ENCODE measurements at regions not wholly inside any gene's neighbourhood (a gene's known extent, or its start where the extent isn't known, plus 50 kb on each side); places are given as distances from the start of the nearest gene placed in this dataset.

GRCh38 chr4:132016703-132017350, 1132.3 kb upstream of the PCDH10 start:
- DNase-seq (ENCODE audit: low read depth, low spot score): no peak

DNA sequence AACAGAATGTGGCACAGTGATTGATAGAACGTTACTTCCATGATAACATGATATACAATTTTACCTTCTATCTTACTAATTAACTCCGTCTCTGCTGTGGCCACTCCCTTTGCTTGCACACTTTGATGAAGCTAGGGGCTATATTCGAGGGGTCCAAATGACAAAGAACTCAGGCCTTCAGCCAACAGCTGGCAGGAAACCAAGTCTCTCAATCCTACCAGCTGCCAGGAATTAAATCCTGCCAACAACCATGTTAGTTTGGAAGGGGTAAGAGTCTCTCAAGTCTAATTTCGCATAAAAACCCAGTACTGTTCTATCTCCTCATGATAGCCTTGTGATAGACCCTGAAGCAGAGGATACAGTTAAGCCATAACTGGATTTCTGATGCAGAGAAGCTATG, 1122.9 kb upstream of the PCDH10 start:
- Histone ChIP-seq H3K27ac (ENCODE audit: low read length) (no peak overlapping the region), H3K36me3 (ENCODE audit: control insufficient read depth, insufficient read depth, low read length) (no peaks in the 10 kb centered on the region), H3K4me3 (ENCODE audit: low read length) (no peak overlapping the region), H3K4me1 (ENCODE audit: control insufficient read depth, insufficient read depth, low read length) (no peaks in the 10 kb centered on the region), H3K27me3 (ENCODE audit: control insufficient read depth, insufficient read depth, low read length) (no peaks in the 10 kb centered on the region), H3K9me3 (ENCODE audit: control insufficient read depth, insufficient read depth, low read length) (no peaks in the 10 kb centered on the region)
- no peak for DNase-seq (ENCODE audit: low read depth, low spot score)
- no CpG with 5 or more reads among the region's 4 CpGs for WGBS (ENCODE audit: insufficient coverage, insufficient read length)

More at GRCh38 chr4:132016703-132017350, 1132.3 kb upstream of the PCDH10 start:
- Histone ChIP-seq H3K27ac (ENCODE audit: low read length) (no peak overlapping the region), H3K4me3 (ENCODE audit: low read length) (no peak overlapping the region), H3K4me1 (ENCODE audit: control insufficient read depth, insufficient read depth, low read length) (no peaks in the 10 kb centered on the region), H3K27me3 (ENCODE audit: control insufficient read depth, insufficient read depth, low read length) (no peaks in the 10 kb centered on the region), H3K9me3 (ENCODE audit: control insufficient read depth, insufficient read depth, low read length) (no peaks in the 10 kb centered on the region), H3K36me3 (ENCODE audit: control insufficient read depth, insufficient read depth, low read length) (no peaks in the 10 kb centered on the region)
- no CpG with 5 or more reads among the region's 2 CpGs for WGBS (ENCODE audit: insufficient coverage, insufficient read length)

GRCh38 chr4:132026816-132027215, 1122.3 kb upstream of the PCDH10 start:
- no CpG with 5 or more reads among the region's 4 CpGs for WGBS (ENCODE audit: insufficient coverage, insufficient read length)

GRCh38 chr4:132056496-132056895, 1092.6 kb upstream of the PCDH10 start:
- Histone ChIP-seq H3K27ac (ENCODE audit: low read length) (no peak overlapping the region), H3K27me3 (ENCODE audit: control insufficient read depth, insufficient read depth, low read length) (no peaks in the 10 kb centered on the region), H3K36me3 (ENCODE audit: control insufficient read depth, insufficient read depth, low read length) (no peaks in the 10 kb centered on the region), H3K4me3 (ENCODE audit: low read length) (no peak overlapping the region), H3K9me3 (ENCODE audit: control insufficient read depth, insufficient read depth, low read length) (no peaks in the 10 kb centered on the region), H3K4me1 (ENCODE audit: control insufficient read depth, insufficient read depth, low read length) (no peaks in the 10 kb centered on the region)
- no CpG with 5 or more reads among the region's 1 CpG for WGBS (ENCODE audit: insufficient coverage, insufficient read length)
- DNase-seq (ENCODE audit: low read depth, low spot score): no peak

More at GRCh38 chr4:132026816-132027215, 1122.3 kb upstream of the PCDH10 start:
- DNase-seq (ENCODE audit: low read depth, low spot score): no peak
- H3K36me3 ChIP-seq (ENCODE audit: control insufficient read depth, insufficient read depth, low read length): no peaks in the 10 kb centered on the region
- H3K4me3 ChIP-seq (ENCODE audit: low read length): no peak overlapping the region
- no peaks in the 10 kb centered on the region for H3K9me3 ChIP-seq (ENCODE audit: control insufficient read depth, insufficient read depth, low read length)
- H3K27ac ChIP-seq (ENCODE audit: low read length): no peak overlapping the region
- no peaks in the 10 kb centered on the region for H3K4me1 ChIP-seq (ENCODE audit: control insufficient read depth, insufficient read depth, low read length)
- no peaks in the 10 kb centered on the region for H3K27me3 ChIP-seq (ENCODE audit: control insufficient read depth, insufficient read depth, low read length)

DNA sequence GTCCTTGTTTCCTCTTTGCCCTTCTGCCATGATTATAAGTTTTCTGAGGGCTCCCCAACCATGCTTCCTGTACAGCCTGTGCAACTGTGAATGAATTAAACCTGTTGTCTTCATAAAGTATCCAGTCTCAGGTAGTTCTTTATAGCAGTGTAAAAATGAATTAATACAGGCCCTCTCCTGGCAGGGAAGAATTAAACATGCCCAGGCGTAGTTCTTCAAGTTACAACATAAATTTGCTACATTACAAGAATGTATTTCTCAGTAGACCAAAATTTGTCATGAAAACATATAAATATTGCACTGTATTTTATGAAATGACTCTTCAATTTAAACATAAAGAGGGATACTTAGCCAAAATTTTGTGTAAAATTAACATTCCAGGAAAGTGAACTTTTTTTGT, 1089.9 kb upstream of the PCDH10 start:
- Histone ChIP-seq H3K4me3 (ENCODE audit: low read length) (no peak overlapping the region), H3K27me3 (ENCODE audit: control insufficient read depth, insufficient read depth, low read length) (no peaks in the 10 kb centered on the region), H3K4me1 (ENCODE audit: control insufficient read depth, insufficient read depth, low read length) (no peaks in the 10 kb centered on the region), H3K36me3 (ENCODE audit: control insufficient read depth, insufficient read depth, low read length) (no peaks in the 10 kb centered on the region; the same call in 1 of the 2 replicates), H3K9me3 (ENCODE audit: control insufficient read depth, insufficient read depth, low read length) (peaks cover 2% of the 10 kb centered on the region; the same call in 1 of the 2 replicates), H3K27ac (ENCODE audit: low read length) (no peak overlapping the region)
- no CpG with 5 or more reads among the region's 1 CpG for WGBS (ENCODE audit: insufficient coverage, insufficient read length)
- no peak for DNase-seq (ENCODE audit: low read depth, low spot score)

GRCh38 chr4:132062611-132063239, 1086.4 kb upstream of the PCDH10 start:
- Histone ChIP-seq H3K27me3 (ENCODE audit: control insufficient read depth, insufficient read depth, low read length) (no peaks in the 10 kb centered on the region), H3K4me1 (ENCODE audit: control insufficient read depth, insufficient read depth, low read length) (no peaks in the 10 kb centered on the region), H3K36me3 (ENCODE audit: control insufficient read depth, insufficient read depth, low read length) (no peaks in the 10 kb centered on the region; the same call in 1 of the 2 replicates), H3K9me3 (ENCODE audit: control insufficient read depth, insufficient read depth, low read length) (peaks cover 2% of the 10 kb centered on the region; the same call in 1 of the 2 replicates), H3K4me3 (ENCODE audit: low read length) (no peak overlapping the region), H3K27ac (ENCODE audit: low read length) (no peak overlapping the region)
- WGBS (ENCODE audit: insufficient coverage, insufficient read length): no CpG with 5 or more reads among the region's 31 CpGs
- no peak for DNase-seq (ENCODE audit: low read depth, low spot score)

DNA sequence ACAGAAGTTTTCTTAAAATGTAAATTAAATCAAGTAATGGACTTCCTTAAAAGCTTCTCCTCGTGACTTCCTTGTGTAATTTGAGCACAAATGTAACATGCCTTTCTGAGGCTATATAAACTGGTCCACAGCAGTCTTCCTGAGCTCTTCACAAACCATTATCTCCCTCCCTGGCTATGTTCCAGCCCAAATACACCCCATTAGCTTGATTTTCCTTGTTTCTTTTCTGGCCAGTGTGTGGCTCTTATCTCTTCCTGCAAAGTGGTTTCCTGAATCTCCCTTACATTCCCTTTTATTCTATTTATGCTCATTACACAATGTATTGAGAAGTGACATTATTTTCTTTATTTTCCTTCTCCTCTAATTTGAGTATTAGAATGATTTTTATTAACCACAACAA, 1085.3 kb upstream of the PCDH10 start:
- no CpG with 5 or more reads among the region's 1 CpG for WGBS (ENCODE audit: insufficient coverage, insufficient read length)
- no peak for DNase-seq (ENCODE audit: low read depth, low spot score)
- Histone ChIP-seq H3K36me3 (ENCODE audit: control insufficient read depth, insufficient read depth, low read length) (no peaks in the 10 kb centered on the region; the same call in 1 of the 2 replicates), H3K4me1 (ENCODE audit: control insufficient read depth, insufficient read depth, low read length) (no peaks in the 10 kb centered on the region), H3K27me3 (ENCODE audit: control insufficient read depth, insufficient read depth, low read length) (no peaks in the 10 kb centered on the region), H3K27ac (ENCODE audit: low read length) (no peak overlapping the region), H3K9me3 (ENCODE audit: control insufficient read depth, insufficient read depth, low read length) (peaks cover 2% of the 10 kb centered on the region; the same call in 1 of the 2 replicates), H3K4me3 (ENCODE audit: low read length) (no peak overlapping the region)

GRCh38 chr4:132065940-132066495, 1083.1 kb upstream of the PCDH10 start:
- DNase-seq (ENCODE audit: low read depth, low spot score): no peak

GRCh38 chr4:132071815-132072214, 1077.3 kb upstream of the PCDH10 start:
- Histone ChIP-seq H3K9me3 (ENCODE audit: control insufficient read depth, insufficient read depth, low read length) (no peaks in the 10 kb centered on the region), H3K36me3 (ENCODE audit: control insufficient read depth, insufficient read depth, low read length) (no peaks in the 10 kb centered on the region), H3K27ac (ENCODE audit: low read length) (no peak overlapping the region), H3K4me1 (ENCODE audit: control insufficient read depth, insufficient read depth, low read length) (no peaks in the 10 kb centered on the region), H3K27me3 (ENCODE audit: control insufficient read depth, insufficient read depth, low read length) (no peaks in the 10 kb centered on the region), H3K4me3 (ENCODE audit: low read length) (no peak overlapping the region)
- DNase-seq (ENCODE audit: low read depth, low spot score): no peak
- no CpG with 5 or more reads among the region's 1 CpG for WGBS (ENCODE audit: insufficient coverage, insufficient read length)

More at GRCh38 chr4:132065940-132066495, 1083.1 kb upstream of the PCDH10 start:
- Histone ChIP-seq H3K9me3 (ENCODE audit: control insufficient read depth, insufficient read depth, low read length) (peaks cover 2% of the 10 kb centered on the region; the same call in 1 of the 2 replicates), H3K4me3 (ENCODE audit: low read length) (no peak overlapping the region), H3K4me1 (ENCODE audit: control insufficient read depth, insufficient read depth, low read length) (no peaks in the 10 kb centered on the region), H3K27ac (ENCODE audit: low read length) (no peak overlapping the region), H3K36me3 (ENCODE audit: control insufficient read depth, insufficient read depth, low read length) (no peaks in the 10 kb centered on the region; the same call in 1 of the 2 replicates), H3K27me3 (ENCODE audit: control insufficient read depth, insufficient read depth, low read length) (no peaks in the 10 kb centered on the region)
- no CpG with 5 or more reads among the region's 2 CpGs for WGBS (ENCODE audit: insufficient coverage, insufficient read length)

- no peak for DNase-seq (ENCODE audit: low read depth, low spot score)
- Histone ChIP-seq H3K9me3 (ENCODE audit: control insufficient read depth, insufficient read depth, low read length) (no peaks in the 10 kb centered on the region), H3K4me1 (ENCODE audit: control insufficient read depth, insufficient read depth, low read length) (no peaks in the 10 kb centered on the region; the same call in 1 of the 2 replicates), H3K36me3 (ENCODE audit: control insufficient read depth, insufficient read depth, low read length) (no peaks in the 10 kb centered on the region), H3K27me3 (ENCODE audit: control insufficient read depth, insufficient read depth, low read length) (no peaks in the 10 kb centered on the region), H3K27ac (ENCODE audit: low read length) (no peak overlapping the region), H3K4me3 (ENCODE audit: low read length) (no peak overlapping the region)
- WGBS (ENCODE audit: insufficient coverage, insufficient read length): no CpG with 5 or more reads among the region's 2 CpGs
Measured at GRCh38 chr4:132076829-132077228, 1072.3 kb upstream of the PCDH10 start.
